ENCODE measurements at regions not wholly inside any gene's neighbourhood (a gene's known extent, or its start where the extent isn't known, plus 50 kb on each side); places are given as distances from the start of the nearest gene placed in this dataset.

DNA sequence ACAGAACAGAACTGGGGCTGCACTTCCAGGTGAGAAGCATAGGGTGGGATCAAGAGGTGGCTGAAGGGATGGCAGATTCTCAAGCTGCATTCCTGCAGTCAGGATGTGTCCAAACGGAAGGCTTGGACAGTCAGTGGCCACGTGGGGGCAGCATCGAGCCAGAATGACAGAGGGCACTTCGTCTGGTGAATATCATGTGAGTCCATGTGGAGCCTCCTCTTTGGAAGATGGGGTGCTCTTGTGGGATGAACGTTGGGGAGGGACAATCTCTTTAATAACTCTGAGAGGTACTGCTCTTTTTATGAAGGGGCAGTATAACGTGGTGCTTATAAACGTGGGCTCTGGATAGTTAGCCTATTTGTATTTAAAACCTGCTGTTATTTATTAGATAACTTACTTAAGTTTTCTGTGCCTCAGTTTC, 154.9 kb upstream of the NAV2 start:
- peak; percentile 77 to 84 for DNase-seq

DNA sequence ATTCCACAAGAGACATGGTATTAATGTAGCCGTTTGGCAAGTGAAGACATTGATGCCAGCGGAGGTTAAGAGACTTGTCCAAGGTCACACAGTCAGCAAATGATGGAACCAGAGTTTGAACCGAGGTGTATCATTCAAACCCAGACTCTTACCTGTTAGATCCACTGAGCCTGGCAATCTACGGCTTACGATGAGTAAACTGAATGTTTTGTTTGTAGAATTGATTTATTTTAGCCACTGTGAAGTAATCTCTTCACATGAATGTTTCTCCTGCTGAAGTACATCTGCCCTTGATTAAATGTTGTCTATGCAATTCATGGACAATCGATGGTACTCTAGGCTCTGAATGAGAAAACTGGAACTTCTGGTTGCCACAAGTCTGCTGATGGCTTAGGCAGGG, 155.5 kb upstream of the NAV2 start:
- DNase-seq, result no peak

DNA sequence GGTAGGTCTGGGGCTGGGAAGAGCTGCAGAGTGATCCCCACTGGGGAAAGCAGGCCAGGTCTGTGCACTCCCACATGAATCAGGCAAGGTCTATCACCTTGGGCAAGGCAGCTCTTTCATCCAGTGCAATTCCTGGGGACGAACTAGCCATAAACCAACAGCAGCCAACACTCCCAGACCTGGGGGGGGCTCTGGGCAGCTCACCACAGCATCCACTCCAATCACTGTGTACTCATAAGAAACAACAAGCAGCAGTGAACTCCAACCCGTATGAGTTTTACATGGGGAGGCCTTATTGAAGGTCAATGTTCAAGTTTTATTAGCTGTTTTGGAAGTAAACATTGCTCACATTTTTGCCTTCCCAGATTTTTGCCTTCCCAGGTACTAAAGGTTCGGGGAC, 157.4 kb upstream of the NAV2 start:
- no peak for DNase-seq

DNA sequence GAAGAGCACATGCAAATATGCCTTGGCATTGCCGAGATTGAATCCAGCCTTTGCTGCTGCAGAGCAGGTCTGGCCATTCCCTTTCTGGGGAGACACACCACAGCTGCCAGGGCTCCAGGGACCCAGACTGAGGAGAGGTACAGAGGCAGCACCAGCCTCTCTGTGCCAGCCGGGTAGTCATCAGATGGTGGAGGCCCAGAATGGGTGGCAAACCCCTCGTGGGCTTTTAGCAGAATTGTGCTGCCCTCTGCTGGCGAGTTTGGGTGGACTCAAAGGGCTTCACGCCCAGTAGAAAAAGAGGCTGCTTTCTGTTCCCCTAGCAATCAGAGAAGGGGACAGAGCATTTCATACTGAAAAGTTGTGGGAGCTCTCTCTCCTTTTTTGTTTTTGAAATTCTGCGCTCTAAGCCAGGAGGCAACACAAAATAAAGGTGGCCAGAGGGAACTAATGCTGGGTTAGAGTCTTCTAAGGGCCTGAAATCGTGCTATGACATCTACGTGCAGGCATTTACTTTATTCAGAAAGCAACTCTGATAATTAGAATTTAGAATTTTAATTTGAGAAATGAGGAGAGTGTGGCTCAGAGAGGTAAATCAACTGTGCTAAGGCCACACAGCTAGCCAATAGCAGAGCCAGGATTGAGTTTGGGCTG, 158.8 kb upstream of the NAV2 start:
- DNase-seq, result peak; percentile 78 to 84

DNA sequence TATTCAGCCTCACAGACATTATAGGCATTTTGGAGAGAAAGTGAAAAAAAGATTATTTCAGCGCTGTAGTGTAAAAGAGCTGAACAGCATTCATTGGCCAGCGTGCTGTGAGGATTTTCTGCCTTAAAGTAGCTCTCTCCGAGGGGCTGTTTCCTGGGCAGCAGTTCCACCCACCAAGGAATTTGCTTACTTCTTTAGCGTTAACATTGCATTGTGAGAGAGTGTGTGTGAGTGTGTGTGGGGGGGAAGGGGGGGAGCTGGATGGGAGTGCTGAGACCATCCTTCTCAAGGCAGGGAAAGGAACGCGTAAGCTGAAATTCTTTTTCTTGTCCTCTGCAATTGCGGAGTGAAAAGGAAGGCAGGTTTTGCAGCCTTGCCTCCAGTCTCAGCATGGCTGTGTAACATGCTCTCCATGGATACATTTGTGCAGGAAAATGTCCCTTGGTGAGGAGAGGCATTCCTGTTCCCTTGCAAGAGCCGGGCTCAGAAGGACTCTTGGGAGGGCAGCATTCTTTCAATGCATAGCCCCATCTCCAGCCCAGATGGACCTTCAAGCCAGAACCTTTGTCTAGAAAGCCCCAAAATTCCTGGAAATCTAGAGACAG, 159.9 kb upstream of the NAV2 start:
- DNase-seq, result no peak

DNA sequence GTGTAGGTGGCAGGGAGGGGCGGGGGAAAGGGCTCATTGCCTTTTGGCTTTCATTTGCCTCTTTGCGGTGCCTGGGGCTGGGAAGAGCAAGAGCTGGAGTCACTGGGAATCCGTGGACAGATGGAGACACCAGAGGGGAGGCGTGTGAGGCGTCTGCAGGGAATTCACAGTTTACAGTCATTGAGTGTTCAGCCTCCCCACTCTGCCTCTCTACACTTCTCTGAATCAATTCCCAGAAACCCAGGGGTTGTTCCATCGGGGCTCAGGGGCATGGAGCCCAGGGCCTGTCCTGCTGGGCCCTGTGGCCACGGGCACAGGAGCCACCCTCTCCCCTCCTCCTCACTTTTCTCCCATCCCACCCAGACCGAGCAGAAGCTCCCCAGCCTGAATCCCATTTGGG, 160.5 kb upstream of the NAV2 start:
- DNase-seq, result no peak

DNA sequence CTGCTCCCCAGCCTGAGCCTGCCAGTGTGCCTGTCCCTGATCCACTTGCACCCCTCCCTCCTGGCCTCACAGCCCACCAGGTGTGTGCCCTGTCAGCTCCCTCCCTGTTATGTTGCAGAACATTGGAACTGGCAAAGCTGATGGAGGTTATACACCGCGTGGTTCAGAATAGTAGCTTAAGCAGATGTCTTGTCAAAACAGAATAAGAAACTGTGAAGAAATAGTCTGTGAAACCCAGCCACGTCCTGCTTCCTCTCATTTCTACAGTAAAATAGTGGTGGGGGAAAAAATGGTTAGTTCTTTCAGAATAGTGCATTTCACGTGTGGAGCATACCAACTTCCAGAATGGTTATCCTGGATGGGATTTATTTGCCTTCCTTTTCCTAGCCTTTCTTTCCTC, 161.2 kb upstream of the NAV2 start:
- DNase-seq, result no peak

DNA sequence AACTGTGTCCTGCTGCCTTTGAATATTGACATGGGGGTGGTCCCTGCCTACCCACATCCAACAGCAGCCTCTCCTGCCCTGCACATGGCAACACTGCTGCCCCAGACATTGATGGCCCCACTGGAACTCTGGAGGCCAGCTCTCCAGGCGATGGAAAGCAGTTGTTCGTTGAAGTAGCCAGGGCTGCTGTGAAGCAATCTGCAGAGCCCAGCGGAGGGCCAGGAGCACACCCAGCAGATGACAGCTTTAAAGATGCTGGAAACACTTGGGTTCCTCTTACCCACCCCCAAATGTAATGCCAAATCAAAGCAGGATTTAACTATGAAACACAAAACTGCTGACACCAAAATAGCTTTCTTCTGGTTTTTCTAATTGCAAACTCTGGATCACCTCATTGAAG, 165.6 kb upstream of the NAV2 start:
- DNase-seq, result no peak

DNA sequence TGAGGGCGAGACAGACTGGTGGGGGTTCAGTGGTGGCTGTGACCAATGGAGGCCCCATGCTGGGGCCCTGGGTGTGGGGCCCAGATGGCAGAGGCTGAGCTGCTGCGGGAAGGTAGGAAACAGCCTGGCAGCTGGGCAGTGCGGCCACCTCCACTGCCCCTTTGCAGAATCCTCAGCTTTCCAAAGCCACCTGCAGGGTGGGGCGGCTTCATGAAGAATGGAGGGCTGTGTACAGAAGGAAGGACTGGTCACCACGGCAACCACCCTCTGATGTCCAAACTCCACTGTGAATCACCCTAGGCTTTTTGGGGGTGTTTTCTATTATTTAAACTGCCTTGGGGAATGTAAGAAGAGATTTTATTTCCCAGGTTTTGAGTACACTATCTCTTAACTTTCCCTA, 166.3 kb upstream of the NAV2 start:
- no peak for DNase-seq

DNA sequence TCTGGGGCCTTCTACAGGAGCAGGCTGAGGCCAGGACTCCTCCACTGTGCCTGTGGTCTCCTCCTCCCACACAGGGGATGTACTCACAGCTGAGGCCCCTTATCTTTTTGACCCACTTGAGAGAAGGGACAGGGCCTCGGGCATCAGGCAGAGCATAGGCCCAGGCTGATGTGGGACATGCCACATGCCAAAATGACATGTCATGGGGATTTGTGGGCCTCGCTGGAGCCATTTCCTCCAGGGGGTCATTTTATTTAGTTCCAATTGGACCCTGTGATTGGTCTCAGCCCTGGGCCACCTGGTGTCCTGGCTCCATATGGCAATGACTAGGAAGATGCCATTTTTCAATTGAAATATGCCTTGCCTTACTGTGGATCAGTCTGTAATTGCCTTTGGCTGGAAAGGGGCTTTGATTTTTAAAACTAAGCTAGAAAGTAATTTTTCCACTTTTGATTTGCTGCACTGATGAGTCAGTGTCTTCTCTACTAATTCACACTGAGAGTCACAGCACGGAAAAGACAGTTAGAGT, 171.1 kb upstream of the NAV2 start:
- no peak for DNase-seq

DNA sequence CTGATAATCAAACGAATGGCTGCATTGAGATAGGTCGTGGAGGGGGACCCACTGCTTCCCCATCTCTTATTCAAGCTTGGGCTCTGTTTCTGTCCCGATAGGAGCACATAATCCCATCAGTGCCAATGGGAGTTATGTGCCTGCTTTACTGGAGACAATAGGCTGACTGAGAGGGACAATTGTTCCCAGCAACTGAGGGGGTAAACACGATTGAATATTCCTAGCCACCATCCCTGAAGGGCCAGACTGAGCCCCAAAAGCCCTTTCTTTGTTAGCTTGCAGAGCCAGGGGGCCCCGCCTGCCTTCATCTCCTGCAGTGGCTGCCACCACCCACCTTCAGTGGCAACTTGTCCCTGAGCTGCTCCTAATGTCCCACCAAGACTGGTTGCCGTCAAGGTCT, 172.8 kb upstream of the NAV2 start:
- DNase-seq, result no peak

DNA sequence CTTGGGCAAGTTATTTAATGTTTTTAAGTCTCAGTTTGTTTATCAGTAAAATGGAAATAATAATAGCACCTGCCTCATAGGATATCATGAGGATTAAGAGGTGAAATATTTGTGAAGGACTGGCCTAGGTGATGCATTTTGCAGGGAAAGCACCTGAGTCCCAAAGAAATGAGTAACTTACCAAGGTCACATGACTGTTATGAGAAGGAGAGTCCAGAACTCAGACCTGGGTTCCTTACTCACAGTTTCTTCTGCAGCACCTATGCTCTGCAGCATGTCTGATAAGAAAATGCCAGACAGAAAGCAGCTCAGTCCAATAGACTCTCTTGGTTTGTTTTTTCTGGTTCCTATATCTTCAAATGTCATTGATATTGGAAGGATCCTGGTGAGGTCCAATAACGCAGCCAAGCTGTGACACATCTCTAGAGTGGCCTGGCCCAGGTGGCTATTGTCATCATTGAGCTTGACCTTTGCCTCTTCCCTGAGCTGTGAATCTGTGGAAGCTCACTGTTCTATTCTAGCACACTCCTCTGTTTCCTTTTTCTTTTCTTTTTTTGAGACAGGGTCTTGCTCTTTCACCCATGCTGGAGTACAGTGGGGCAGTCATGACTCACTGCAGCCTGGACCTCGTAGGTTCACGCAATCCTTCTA, 174.7 kb upstream of the NAV2 start:
- DNase-seq, result no peak

DNA sequence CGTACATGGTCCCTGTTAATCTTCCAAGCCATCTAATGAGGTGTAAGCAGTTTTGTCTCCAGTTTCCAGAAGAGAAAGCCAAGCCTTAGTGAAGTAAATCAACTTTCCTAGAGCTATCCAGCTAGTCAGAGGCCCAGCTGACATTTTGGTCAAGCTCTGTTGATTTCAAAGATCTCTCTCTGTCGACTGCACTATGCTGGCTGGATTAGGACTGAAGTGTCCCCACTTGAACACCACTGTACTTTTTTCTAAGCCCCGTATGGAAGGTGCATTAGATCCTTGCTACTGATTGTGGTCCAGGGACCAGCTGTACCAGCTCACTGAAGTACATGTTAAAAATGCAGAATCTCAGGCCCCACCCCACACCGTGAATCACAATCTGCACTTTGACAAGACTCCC, 176.5 kb upstream of the NAV2 start:
- DNase-seq, result no peak

DNA sequence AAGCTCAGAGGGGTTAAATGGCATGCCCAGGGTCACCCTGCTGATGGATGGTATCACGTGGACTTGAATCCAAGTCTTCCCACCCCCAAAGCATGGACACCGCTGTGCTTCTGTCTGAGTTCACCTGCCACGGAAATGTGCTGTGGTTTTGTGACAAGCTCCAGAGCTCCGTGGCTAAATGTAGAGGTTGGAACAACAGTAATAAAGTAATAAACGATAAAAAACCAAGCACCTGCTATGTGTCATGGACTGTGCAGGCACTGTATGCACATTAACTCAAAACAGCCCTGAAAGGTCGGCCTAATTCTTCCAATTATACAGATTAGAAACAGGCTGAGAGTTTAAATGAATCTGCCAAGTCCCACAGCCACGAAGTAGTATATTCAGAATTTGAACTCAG, 182.1 kb upstream of the NAV2 start:
- no peak for DNase-seq

DNA sequence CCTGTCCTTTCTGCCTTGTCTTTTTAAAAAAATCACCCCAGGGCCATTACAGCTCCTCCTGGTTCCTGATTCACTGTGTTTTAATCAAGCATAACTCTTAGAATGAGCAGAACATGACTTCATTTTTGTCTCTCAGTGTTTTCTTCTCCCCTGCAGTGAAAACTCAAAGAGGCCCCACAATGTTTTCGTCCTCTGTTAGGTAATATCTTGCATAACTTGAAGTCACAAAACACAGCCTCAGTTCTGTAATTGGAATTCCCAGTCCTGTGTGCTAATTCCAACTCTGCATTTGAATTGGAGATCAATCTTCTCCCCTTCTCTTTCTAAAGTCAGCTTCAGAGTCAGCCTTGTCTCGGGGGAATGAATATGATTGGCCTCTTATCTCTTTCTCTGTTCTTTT, 186.5 kb upstream of the NAV2 start:
- no peak for DNase-seq

DNA sequence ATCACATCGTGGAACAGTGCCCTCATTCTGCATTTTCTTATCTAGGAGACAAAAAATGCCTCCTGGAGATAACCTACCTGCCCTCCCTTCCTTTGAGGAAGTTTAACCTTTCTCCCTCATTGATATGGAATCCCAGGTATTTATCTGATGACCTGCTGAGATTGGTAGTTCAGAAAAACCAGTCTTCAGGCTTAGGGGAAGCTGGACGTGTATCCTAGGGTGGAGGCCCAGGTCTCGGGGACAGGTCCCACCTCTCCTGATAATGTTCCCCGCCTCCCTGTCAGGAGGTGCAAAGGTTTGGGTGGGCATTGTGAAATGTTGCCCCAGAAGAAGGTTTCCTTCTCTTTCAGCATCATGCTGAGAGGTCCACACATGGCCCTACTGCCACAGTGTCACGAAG, 186.9 kb upstream of the NAV2 start:
- no peak for DNase-seq

DNA sequence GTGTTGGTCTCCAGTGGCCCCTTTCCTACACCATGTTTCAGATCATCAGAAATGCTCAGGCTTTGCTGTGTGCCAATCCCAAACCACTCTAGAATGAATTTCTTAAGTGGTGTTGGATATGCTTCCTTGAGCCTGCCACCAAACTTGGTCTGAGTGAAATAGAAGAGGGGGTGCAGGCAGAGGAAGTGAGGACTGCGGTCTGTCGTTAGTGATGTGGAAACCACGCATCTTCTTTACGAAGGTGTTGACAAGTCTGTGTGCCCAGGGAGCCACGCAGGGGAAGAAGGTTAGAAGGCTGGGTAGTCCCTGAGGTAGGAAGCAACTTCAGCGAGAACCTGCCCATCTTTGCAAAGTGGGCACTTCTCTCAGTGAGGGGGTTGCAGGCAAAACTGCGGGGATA, 187.4 kb upstream of the NAV2 start:
- no peak for DNase-seq

DNA sequence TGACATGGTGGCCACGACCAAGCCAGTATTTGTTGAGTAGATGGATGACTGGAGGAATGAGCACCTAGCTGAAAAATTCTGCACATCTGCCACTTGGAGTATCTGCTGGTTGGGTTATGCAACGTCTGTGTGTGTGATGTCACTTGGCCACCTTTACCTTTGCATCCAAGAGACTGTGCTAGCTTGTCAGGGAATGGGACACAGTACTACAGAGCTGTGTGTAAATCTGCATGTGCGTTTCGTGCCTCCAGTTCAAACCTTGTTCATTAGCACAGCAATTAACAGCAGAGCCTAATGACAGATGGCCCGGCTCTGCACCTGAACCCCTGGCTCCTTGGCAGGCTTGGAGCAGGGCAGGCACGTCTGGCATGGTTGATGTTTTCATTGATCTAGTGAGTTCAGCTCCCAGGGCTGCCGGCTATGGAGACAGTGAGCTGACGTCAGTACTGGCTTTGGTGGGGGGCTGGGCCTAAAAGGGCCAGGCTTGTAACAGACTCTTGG, 188.4 kb upstream of the NAV2 start:
- DNase-seq, result no peak

DNA sequence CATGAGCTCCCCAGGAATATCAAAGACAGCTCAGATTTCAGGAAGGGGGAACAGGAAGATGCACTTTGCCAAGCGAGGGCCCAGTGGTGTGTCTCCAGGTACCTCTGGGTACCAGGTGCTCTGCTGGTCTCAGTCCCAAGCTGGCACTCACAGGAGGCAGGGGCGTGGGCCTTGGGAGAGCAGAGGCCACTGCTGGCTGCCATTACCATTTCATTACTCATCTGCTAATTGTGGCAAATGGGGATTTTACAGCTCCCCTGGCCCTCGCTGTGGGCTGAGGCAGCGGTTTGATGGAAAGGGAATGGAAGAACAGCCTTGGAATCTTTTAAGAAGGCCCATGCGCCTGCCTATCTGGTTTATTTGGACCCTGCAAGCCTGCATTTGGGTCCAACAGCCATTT, 192.0 kb upstream of the NAV2 start:
- DNase-seq, result no peak

DNA sequence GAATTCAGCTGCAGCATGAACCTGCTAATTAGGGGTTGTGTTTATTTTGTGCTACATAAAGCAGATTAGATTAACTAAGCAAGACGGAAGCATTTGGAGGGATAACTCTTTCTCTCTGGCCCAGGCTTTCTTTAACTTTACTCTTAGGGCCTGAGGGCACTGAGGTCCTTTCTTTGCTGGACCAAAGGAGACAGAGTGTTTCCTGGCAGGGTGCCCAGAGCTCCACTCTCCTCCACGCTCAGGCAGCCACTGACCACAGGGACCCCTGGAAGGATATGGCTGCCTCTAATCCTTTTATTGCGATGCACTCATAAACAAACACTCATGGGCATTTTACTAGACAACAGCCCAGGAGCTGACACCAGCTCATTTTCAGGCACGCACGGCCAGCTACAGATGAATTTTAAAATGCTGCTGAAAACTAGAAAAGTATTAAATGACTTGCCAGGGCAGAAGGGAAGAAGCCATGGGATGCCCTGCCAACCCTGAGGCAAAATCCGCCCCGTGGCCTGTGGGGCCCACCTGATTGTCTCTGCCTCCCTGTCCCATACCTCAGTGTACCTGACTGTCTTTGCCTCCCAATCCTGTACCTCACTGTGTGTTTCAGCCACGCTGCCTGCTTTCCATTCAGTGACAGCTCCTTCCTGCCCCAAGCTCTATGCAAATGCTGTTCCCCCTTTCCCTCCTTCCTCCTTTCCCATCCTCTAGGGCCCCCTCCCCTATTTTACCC, 192.6 kb upstream of the NAV2 start:
- DNase-seq, result no peak

DNA sequence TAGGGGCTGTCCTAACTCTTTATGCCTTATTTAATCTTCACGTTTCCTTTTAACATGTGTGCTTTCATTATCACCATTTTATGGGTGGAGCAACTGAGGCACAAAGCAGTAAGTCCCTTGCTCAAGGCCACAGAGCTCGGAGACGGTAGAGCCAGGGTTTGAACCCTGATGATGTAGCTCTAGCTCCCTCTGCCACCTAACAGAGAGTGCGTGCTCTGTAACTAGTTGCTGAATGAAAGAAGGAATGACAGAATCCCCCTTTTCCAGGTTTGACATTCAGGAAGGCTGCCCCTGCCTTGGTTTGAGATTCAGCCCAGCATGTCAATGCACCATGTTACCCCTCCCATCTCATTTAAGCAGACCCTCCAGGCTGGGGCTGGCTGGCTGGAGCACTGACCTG, 193.3 kb upstream of the NAV2 start:
- no peak for DNase-seq

DNA sequence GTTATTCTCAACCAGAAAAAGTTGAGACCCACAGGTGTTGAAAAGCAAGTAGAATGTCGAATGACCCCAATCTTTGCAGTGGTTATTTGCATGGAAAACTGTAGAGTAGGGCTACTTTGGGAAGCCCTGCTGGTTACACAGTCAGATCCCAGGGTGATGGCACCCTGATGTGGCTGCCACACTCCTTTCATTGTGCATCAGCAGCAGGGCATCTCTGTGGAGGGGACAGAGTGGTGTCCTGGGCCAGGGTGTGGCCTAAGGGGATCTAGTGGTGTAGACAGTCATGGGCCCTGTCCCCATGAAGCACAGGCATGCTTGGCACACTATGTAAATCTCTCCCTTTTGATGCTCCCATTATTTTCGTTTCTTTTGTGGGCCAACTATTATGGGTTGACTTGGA, 199.4 kb upstream of the NAV2 start:
- DNase-seq, result no peak

DNA sequence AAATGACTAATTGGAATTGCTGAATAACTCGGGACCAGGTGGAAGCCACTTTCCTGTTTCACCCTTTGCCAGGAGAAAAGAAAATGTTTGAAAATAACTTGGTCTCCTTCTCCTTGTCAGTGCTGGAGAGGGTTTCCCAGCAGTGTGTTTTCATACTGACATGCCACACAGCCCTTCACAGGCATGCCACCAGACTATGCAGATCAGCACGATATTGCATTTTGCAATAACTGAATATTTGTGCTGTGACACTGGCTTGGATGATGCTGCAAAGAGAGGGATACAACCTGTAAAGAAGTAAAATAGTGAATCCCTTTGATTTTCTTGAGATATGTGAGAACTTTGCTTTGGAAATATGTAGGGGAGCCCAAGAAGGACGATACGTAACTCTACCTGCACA, 200.0 kb upstream of the NAV2 start:
- DNase-seq, result no peak

All from stimulated activated CD4-positive, alpha-beta T cell treated with anti-CD3 and anti-CD28 coated beads, Interleukin-2, amount 100 ng/mL, for 24 hours (primary cell).